Fibroblast of the aortic adventitia (primary cell): ENCODE measurements at regions not wholly inside any gene's neighbourhood (a gene's known extent, or its start where the extent isn't known, plus 50 kb on each side); places are given as distances from the start of the nearest gene placed in this dataset.
"Not testable (repeated sequence)": the region's sequence is repeated elsewhere in the genome, so short reads cannot be mapped to it uniquely, and the experiment has no call there.

ENCODE experiments used
- DNase-seq: peaks from one replicate; pipeline ENCODE4 v3.0.0-alpha.2; 2010; ENCODE audit warnings: low read depth
- H3K4me3 ChIP-seq: 2 replicates; pipeline ENCODE4 v1.5.1; 2011; ENCODE audit warnings: low read depth, mild to moderate bottlenecking, control low read depth, low read length, moderate library complexity
- CTCF ChIP-seq: IDR thresholded peaks from 2 replicates; pipeline ENCODE4 v1.5.1; 2011; ENCODE audit warnings: mild to moderate bottlenecking, low read length, control low read depth, inconsistent platforms; ENCODE audit not compliant: insufficient read depth

- no peak for DNase-seq
- H3K4me3 ChIP-seq, result no peak overlapping the region
- TF ChIP-seq CTCF, result no peak
Measured at GRCh38 chr4:77236806-77237205, 79.8 kb downstream of the CCNG2 start.

- no peak overlapping the region for H3K4me3 ChIP-seq
- peak; percentile 64 for DNase-seq
- peak; percentile 82 for TF ChIP-seq CTCF
Measured at GRCh38 chr4:77240469-77241066, 83.6 kb downstream of the CCNG2 start.

- H3K4me3 ChIP-seq, result no peak overlapping the region
- no peak for TF ChIP-seq CTCF
- no peak for DNase-seq
Measured at GRCh38 chr4:77248805-77249204, 91.8 kb downstream of the CCNG2 start.

GRCh38 chr4:77251751-77252150 lies 94.7 kb downstream of the CCNG2 start:
- TF ChIP-seq CTCF, result no peak
- no peak overlapping the region for H3K4me3 ChIP-seq
- DNase-seq, result no peak

- TF ChIP-seq CTCF, result no peak
- no peak overlapping the region for H3K4me3 ChIP-seq
- DNase-seq, result no peak
Measured at GRCh38 chr4:77263247-77263646, 106.2 kb downstream of the CCNG2 start.

- not testable (repeated sequence) for DNase-seq, H3K4me3 ChIP-seq
Measured at GRCh38 chr4:77263976-77264375, 107.0 kb downstream of the CCNG2 start.

- H3K4me3 ChIP-seq, result no peak overlapping the region
- TF ChIP-seq CTCF, result no peak
- DNase-seq, result no peak
Measured at GRCh38 chr4:77264826-77265225, 107.8 kb downstream of the CCNG2 start.
